ENCODE measurements at regions not wholly inside any gene's neighbourhood (a gene's known extent, or its start where the extent isn't known, plus 50 kb on each side); places are given as distances from the start of the nearest gene placed in this dataset.
A peak's percentile ranks its signal among the peaks of the same experiment; 100 is the strongest.

GRCh38 chr3:38916706-38917105, 100.7 kb upstream of the SCN10A start:
- H3K4me2 ChIP-seq (ENCODE audit: insufficient read depth, low read length): no peak overlapping the region
- BruUV-seq (replicated peaks): no TSS peak
- H3K4me3 ChIP-seq (replicated peaks in 1 of 3; ENCODE audit: insufficient read depth in 1 of 3, low read depth in 1 of 3, low read length in 3 of 3): no peak overlapping the region
- intact Hi-C loops (cut with micrococcal nuclease) (no loop called here), dilution Hi-C loops (cut with MboI; ENCODE audit: extremely low pct_ligation_motif_present, low sequenced_read_pairs) (no loop called here)
- no peak overlapping the region for H3K27ac ChIP-seq (ENCODE audit: insufficient read depth, low read depth, low read length)
- no peaks in the 10 kb centered on the region for H3K4me1 ChIP-seq (ENCODE audit: control insufficient read depth, extremely low read depth, insufficient read depth, low read length)
- H3K36me3 ChIP-seq (ENCODE audit: control insufficient read depth in 2 of 2, extremely low read depth in 1 of 2, insufficient read depth in 2 of 2, low read length in 2 of 2): no peaks in the 10 kb centered on the region
- DNase-seq (ENCODE audit: low read depth, low spot score): no peak
- POLR2A ChIA-PET: no interaction called here
- no peaks in the 10 kb centered on the region for H3K27me3 ChIP-seq (ENCODE audit: control insufficient read depth in 2 of 2, insufficient read depth in 2 of 2, low read length in 2 of 2)
- CTCF ChIA-PET: no interaction called here
- no peaks in the 10 kb centered on the region for H3K9me3 ChIP-seq (replicated peaks; ENCODE audit: control insufficient read depth, insufficient read depth, low read length)
- H4K20me1 ChIP-seq (replicated peaks; ENCODE audit: control insufficient read depth, extremely low read depth, insufficient read depth, low read length): no peaks in the 10 kb centered on the region
- no peak overlapping the region for H2AFZ ChIP-seq (ENCODE audit: low read depth, low read length)
- FAIRE-seq: no peak
- H3K9ac ChIP-seq (replicated peaks; ENCODE audit: extremely low read depth, insufficient read depth, low read length): no peak overlapping the region
- H3K9me1 ChIP-seq (replicated peaks; ENCODE audit: control insufficient read depth, extremely low read depth, insufficient read depth, low read length): no peaks in the 10 kb centered on the region
- TF ChIP-seq CTCF (IDR thresholded peaks at IDR 0.05; ENCODE audit: extremely low read depth in 1 of 2, insufficient read depth in 1 of 2, low read depth in 1 of 2, low read length in 2 of 2): no peak
- TF ChIP-seq POLR2AphosphoS5 (IDR thresholded peaks at IDR 0.05; ENCODE audit: insufficient read depth, low read depth, low read length): no peak
- TF ChIP-seq MYC (IDR thresholded peaks at IDR 0.05; ENCODE audit: low read depth, low read length): no peak
- no peaks in the 10 kb centered on the region for H3K79me2 ChIP-seq (ENCODE audit: control insufficient read depth, insufficient read depth, low read length)

- H4K20me1 ChIP-seq (replicated peaks; ENCODE audit: control insufficient read depth, extremely low read depth, insufficient read depth, low read length): no peaks in the 10 kb centered on the region
- TF ChIP-seq GATA2 (IDR thresholded peaks at IDR 0.05; ENCODE audit: insufficient read depth, insufficient read length, low read depth, low read length) (peak; percentile 43), JUN (IDR thresholded peaks at IDR 0.05; ENCODE audit: borderline replicate concordance, insufficient read depth, insufficient read length, low read depth) (no peak)
- no peak for FAIRE-seq
- H2AFZ ChIP-seq (ENCODE audit: low read depth, low read length): no peak overlapping the region
- ChIA-PET CTCF (interaction anchor here (0.8 kb wide), 1 partner anchor 20 kb away, joined by 3 read pairs; no protein-coding TSS in a partner anchor), POLR2A (no interaction called here)
- H3K4me1 ChIP-seq (ENCODE audit: control insufficient read depth, extremely low read depth, insufficient read depth, low read length): no peaks in the 10 kb centered on the region
- H3K9me3 ChIP-seq (replicated peaks; ENCODE audit: control insufficient read depth, insufficient read depth, low read length): no peaks in the 10 kb centered on the region
- no peak overlapping the region for H3K27ac ChIP-seq (ENCODE audit: insufficient read depth, low read depth, low read length)
- H3K36me3 ChIP-seq (ENCODE audit: control insufficient read depth in 2 of 2, extremely low read depth in 1 of 2, insufficient read depth in 2 of 2, low read length in 2 of 2): no peaks in the 10 kb centered on the region
- no TSS peak for BruUV-seq (replicated peaks)
- no peaks in the 10 kb centered on the region for H3K9me1 ChIP-seq (replicated peaks; ENCODE audit: control insufficient read depth, extremely low read depth, insufficient read depth, low read length)
- H3K79me2 ChIP-seq (ENCODE audit: control insufficient read depth, insufficient read depth, low read length): no peaks in the 10 kb centered on the region
- dilution Hi-C loops (cut with MboI; ENCODE audit: extremely low pct_ligation_motif_present, low sequenced_read_pairs): no loop called here
- no peak overlapping the region for H3K4me2 ChIP-seq (ENCODE audit: insufficient read depth, low read length)
- DNase-seq (ENCODE audit: low read depth, low spot score): no peak
- H3K4me3 ChIP-seq (replicated peaks in 1 of 3; ENCODE audit: insufficient read depth in 1 of 3, low read depth in 1 of 3, low read length in 3 of 3): no peak overlapping the region
- peaks cover 0 to 2% of the 10 kb centered on the region in 2 experiments for H3K27me3 ChIP-seq (ENCODE audit: control insufficient read depth in 2 of 2, insufficient read depth in 2 of 2, low read length in 2 of 2)
- H3K9ac ChIP-seq (replicated peaks; ENCODE audit: extremely low read depth, insufficient read depth, low read length): no peak overlapping the region
- intact Hi-C loops (cut with micrococcal nuclease): no loop called here
Observed at GRCh38 chr3:38907426-38907825, 91.4 kb upstream of the SCN10A start.
